ENCODE measurements at regions not wholly inside any gene's neighbourhood (a gene's known extent, or its start where the extent isn't known, plus 50 kb on each side); places are given as distances from the start of the nearest gene placed in this dataset.
A peak's percentile ranks its signal among the peaks of the same experiment; 100 is the strongest.
"Not testable (repeated sequence)": the region's sequence is repeated elsewhere in the genome, so short reads cannot be mapped to it uniquely, and the experiment has no call there.

- Histone ChIP-seq H3K4me3 (no peak overlapping the region), H3K36me3 (no peaks in the 10 kb centered on the region), H3K27ac (no peak overlapping the region), H3K9me3 (no peaks in the 10 kb centered on the region), H3K27me3 (no peaks in the 10 kb centered on the region), H3K4me1 (no peaks in the 10 kb centered on the region)
- no peak for DNase-seq
- no peak for TF ChIP-seq CTCF (IDR thresholded peaks at IDR 0.05)
- ATAC-seq: no peak
- intact Hi-C loops (cut with DNase I): no loop called here
- 63 to 81% methylated on average over 3 of the region's 3 CpGs for WGBS, 2 donors
These were observed 64.0 kb upstream of the DIO2 start for GRCh38 chr14:80275208-80275850.

- H3K4me3 ChIP-seq; intact Hi-C loops (cut with DNase I); DNase-seq; H3K9me3 ChIP-seq; H3K36me3 ChIP-seq; H3K27ac ChIP-seq; ATAC-seq; H3K27me3 ChIP-seq; H3K4me1 ChIP-seq: not testable (repeated sequence)
- WGBS, 2 donors: 94 to 98% methylated on average over 2 of the region's 2 CpGs
These were observed 63.0 kb upstream of the DIO2 start for GRCh38 chr14:80274310-80274709.

GRCh38 chr14:80271389-80271788, 60.1 kb upstream of the DIO2 start:
- DNase-seq: no peak
- no peaks in the 10 kb centered on the region for H3K36me3 ChIP-seq
- TF ChIP-seq CTCF (IDR thresholded peaks at IDR 0.05): no peak
- H3K27me3 ChIP-seq: no peaks in the 10 kb centered on the region
- no peak overlapping the region for H3K4me3 ChIP-seq
- no peaks in the 10 kb centered on the region for H3K4me1 ChIP-seq
- no peak overlapping the region for H3K27ac ChIP-seq
- intact Hi-C loops (cut with DNase I): no loop called here
- no peaks in the 10 kb centered on the region for H3K9me3 ChIP-seq
- WGBS, 2 donors: 85 to 95% methylated on average over 1 of the region's 1 CpG
- ATAC-seq: no peak

- Histone ChIP-seq H3K36me3 (no peaks in the 10 kb centered on the region), H3K27ac (no peak overlapping the region), H3K9me3 (no peaks in the 10 kb centered on the region), H3K4me3 (no peak overlapping the region), H3K27me3 (no peaks in the 10 kb centered on the region), H3K4me1 (no peaks in the 10 kb centered on the region)
- ATAC-seq: peak in 1 of 8 donors; percentile 65
- WGBS, 2 donors: 56 to 67% methylated on average over 4 of the region's 4 CpGs
- intact Hi-C loops (cut with DNase I): no loop called here
- TF ChIP-seq CTCF (IDR thresholded peaks at IDR 0.05): no peak
- DNase-seq: no peak
These were observed 58.1 kb upstream of the DIO2 start for GRCh38 chr14:80269353-80269925.

GRCh38 chr14:80266930-80267329, 55.6 kb upstream of the DIO2 start:
- ATAC-seq: no peak
- no peaks in the 10 kb centered on the region for H3K27me3 ChIP-seq

More at GRCh38 chr14:80266930-80267329, 55.6 kb upstream of the DIO2 start:
- WGBS, 2 donors: 79 to 80% methylated on average over 3 of the region's 3 CpGs
- no peak for DNase-seq
- intact Hi-C loops (cut with DNase I): no loop called here
- Histone ChIP-seq H3K4me3 (no peak overlapping the region), H3K36me3 (no peaks in the 10 kb centered on the region), H3K4me1 (no peaks in the 10 kb centered on the region), H3K9me3 (no peaks in the 10 kb centered on the region), H3K27ac (no peak overlapping the region)
- TF ChIP-seq CTCF (IDR thresholded peaks at IDR 0.05): no peak

Measured in heart right ventricle (tissue), 16 donors.